ENCODE measurements at regions not wholly inside any gene's neighbourhood (a gene's known extent, or its start where the extent isn't known, plus 50 kb on each side); places are given as distances from the start of the nearest gene placed in this dataset.

- no peak for DNase-seq (ENCODE audit: low spot score)
Observed at GRCh38 chr20:57914205-57914604, 204.4 kb upstream of the PMEPA1 start.

- DNase-seq (ENCODE audit: low spot score) = no peak
Observed at GRCh38 chr20:57913156-57913930, 203.5 kb upstream of the PMEPA1 start.

- no peak for DNase-seq (ENCODE audit: low spot score)
Observed at GRCh38 chr20:57912227-57912582, 202.4 kb upstream of the PMEPA1 start.

GRCh38 chr20:57911512-57912226, 201.9 kb upstream of the PMEPA1 start:
- no peak for DNase-seq (ENCODE audit: low spot score)

- no peak for DNase-seq (ENCODE audit: low spot score)
Observed at GRCh38 chr20:57910716-57911115, 200.9 kb upstream of the PMEPA1 start.

GRCh38 chr20:57909763-57910331, 200.0 kb upstream of the PMEPA1 start:
- no peak for DNase-seq (ENCODE audit: low spot score)

GRCh38 chr20:57908704-57909630, 199.2 kb upstream of the PMEPA1 start:
- DNase-seq (ENCODE audit: low spot score) = no peak

GRCh38 chr20:57908226-57908625, 198.4 kb upstream of the PMEPA1 start:
- DNase-seq (ENCODE audit: low spot score) = no peak

GRCh38 chr20:57907131-57908000, 197.6 kb upstream of the PMEPA1 start:
- no peak for DNase-seq (ENCODE audit: low spot score)

- no peak for DNase-seq (ENCODE audit: low spot score)
Observed at GRCh38 chr20:57905448-57905847, 195.6 kb upstream of the PMEPA1 start.

GRCh38 chr20:57904314-57905105, 194.7 kb upstream of the PMEPA1 start:
- no peak for DNase-seq (ENCODE audit: low spot score)

- peak; percentile 89 for DNase-seq (ENCODE audit: low spot score)
Observed at GRCh38 chr20:57902473-57902872, 192.7 kb upstream of the PMEPA1 start.

- DNase-seq (ENCODE audit: low spot score) = no peak
Observed at GRCh38 chr20:57901526-57901925, 191.7 kb upstream of the PMEPA1 start.

- DNase-seq (ENCODE audit: low spot score) = no peak
Observed at GRCh38 chr20:57900226-57900905, 190.6 kb upstream of the PMEPA1 start.

GRCh38 chr20:57899554-57899953, 189.7 kb upstream of the PMEPA1 start:
- DNase-seq (ENCODE audit: low spot score) = no peak

- no peak for DNase-seq (ENCODE audit: low spot score)
Observed at GRCh38 chr20:57898332-57898731, 188.5 kb upstream of the PMEPA1 start.

GRCh38 chr20:57897891-57898290, 188.1 kb upstream of the PMEPA1 start:
- DNase-seq (ENCODE audit: low spot score) = no peak

- DNase-seq (ENCODE audit: low spot score) = no peak
Observed at GRCh38 chr20:57897156-57897874, 187.5 kb upstream of the PMEPA1 start.

- DNase-seq (ENCODE audit: low spot score) = no peak
Observed at GRCh38 chr20:57896563-57896962, 186.7 kb upstream of the PMEPA1 start.
